ENCODE measurements at regions not wholly inside any gene's neighbourhood (a gene's known extent, or its start where the extent isn't known, plus 50 kb on each side); places are given as distances from the start of the nearest gene placed in this dataset.

GRCh38 chr3:144296808-144297207 is 325.2 kb downstream of the DIPK2A start:
- no peak for TF ChIP-seq CTCF (conservative IDR thresholded peaks at IDR 0.05; ENCODE audit: low read depth in 2 of 2)
- no peak for TF ChIP-seq POLR2AphosphoS5 (IDR thresholded peaks at IDR 0.05; ENCODE audit: low read depth)
